Testis (tissue), 2 donors: ENCODE measurements at regions not wholly inside any gene's neighbourhood (a gene's known extent, or its start where the extent isn't known, plus 50 kb on each side); places are given as distances from the start of the nearest gene placed in this dataset.

Source experiments
- DNase-seq: peaks from one replicate; pipeline ENCODE4 v3.0.0-alpha.2; 2019
- H3K27ac ChIP-seq, 2 donors: fragments of 200-600 bp; sonication (generic); one replicate each; pipeline ENCODE4 v1.5.1; 2019
- H3K27me3 ChIP-seq: fragments of 200-600 bp; sonication (generic); one replicate; pipeline ENCODE4 v1.5.1; 2019
- H3K36me3 ChIP-seq: fragments of 200-600 bp; sonication (generic); one replicate; pipeline ENCODE4 v1.5.1; 2017; ENCODE audit warnings: low read depth; ENCODE audit errors: missing control alignments
- H3K4me1 ChIP-seq: fragments of 200-600 bp; sonication (generic); one replicate; pipeline ENCODE4 v1.5.1; 2019
- H3K4me3 ChIP-seq, 2 donors: fragments of 200-600 bp; sonication (generic); one replicate each; pipeline ENCODE4 v1.5.1; 2017 to 2019
- H3K9me3 ChIP-seq: fragments of 200-600 bp; sonication (generic); one replicate; pipeline ENCODE4 v1.5.1; 2017
- CTCF ChIP-seq, 3 experiments: fragments of 450-650 bp in 2 of 3; fragments of 200-600 bp in 1 of 3; sonication (generic) in 1 of 3; IDR thresholded peaks; one replicate each; pipeline ENCODE4 v1.5.1; 2016 to 2019; ENCODE audit warnings: antibody characterized with exemption in 3 of 3, mild to moderate bottlenecking in 2 of 3, moderate library complexity in 1 of 3
- POLR2A ChIP-seq: fragments of 450-650 bp; IDR thresholded peaks from one replicate; pipeline ENCODE4 v1.6.1; 2017; ENCODE audit warnings: antibody characterized with exemption, mild to moderate bottlenecking, moderate library complexity
- WGBS, 2 donors: methylation state at CpG; one replicate each; pipeline ENCODE4 v1.1.5; 2018; 5-methylcytosine and 5-hydroxymethylcytosine counted together
- intact Hi-C: fragments of 100-400 bp; cut with DNase I; formaldehyde crosslinking; loops from one replicate; pipeline ENCODE4 v1.15.1; 2023; ENCODE audit warnings: low total_unique reads

DNA sequence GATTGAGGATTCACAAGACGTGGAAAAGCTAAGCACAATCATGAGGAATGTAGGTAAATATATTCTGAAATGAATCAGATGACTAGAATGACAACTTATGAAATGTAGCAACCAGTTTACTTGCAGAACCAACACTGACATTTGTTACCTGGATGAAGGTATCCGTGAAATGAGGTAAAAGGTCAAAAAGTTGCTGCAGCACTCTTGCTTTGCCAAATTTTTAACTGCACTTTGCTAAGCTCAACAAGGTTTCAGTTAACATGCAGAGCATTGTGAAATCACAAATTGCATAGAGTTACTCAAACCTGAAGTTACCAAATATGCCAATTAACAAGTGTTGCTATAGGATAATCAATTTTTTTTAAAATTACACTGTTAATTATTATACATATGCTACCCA is 1280.1 kb downstream of the KCNT2 start:
- Histone ChIP-seq H3K9me3 (no peaks in the 10 kb centered on the region), H3K27me3 (no peaks in the 10 kb centered on the region), H3K27ac (no peak overlapping the region), H3K4me1 (no peaks in the 10 kb centered on the region), H3K36me3 (no peaks in the 10 kb centered on the region), H3K4me3 (no peak overlapping the region)
- intact Hi-C loops = no loop called here
- 47 to 58% methylated on average over 2 of the region's 2 CpGs for WGBS, 2 donors
- TF ChIP-seq POLR2A = no peak
- TF ChIP-seq CTCF (IDR thresholded peaks at IDR 0.05) = no peak
- DNase-seq = no peak

DNA sequence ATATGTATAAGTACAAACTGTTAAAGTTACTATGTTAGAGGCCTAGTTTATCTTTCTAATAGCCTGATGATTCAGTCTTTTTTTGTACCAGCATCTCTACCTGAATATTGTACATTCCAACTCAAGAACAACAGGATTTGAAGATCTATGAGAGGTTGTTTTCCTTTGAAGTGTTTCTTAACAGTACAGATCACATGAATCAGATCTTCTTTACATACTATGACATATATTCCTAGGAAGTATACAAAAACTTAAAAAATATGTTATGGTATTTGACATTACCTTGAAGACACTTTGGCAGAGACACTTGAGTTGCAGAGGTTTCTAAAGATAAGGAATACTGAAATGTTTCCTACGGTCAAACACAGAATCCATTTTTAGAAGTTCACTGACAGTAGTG is 1280.9 kb downstream of the KCNT2 start:
- no peak overlapping the region for H3K27ac ChIP-seq

GRCh38 chr1:195326325-195326724 is 1281.9 kb downstream of the KCNT2 start:
- no peak for TF ChIP-seq POLR2A
- no peak for TF ChIP-seq CTCF (IDR thresholded peaks at IDR 0.05)
- H3K4me3 ChIP-seq = no peak overlapping the region
- WGBS, 2 donors = 74 to 91% methylated on average over 1 of the region's 1 CpG
- H3K36me3 ChIP-seq = no peaks in the 10 kb centered on the region
- H3K27me3 ChIP-seq = no peaks in the 10 kb centered on the region
- intact Hi-C loops = no loop called here
- no peak for DNase-seq
- no peak overlapping the region for H3K27ac ChIP-seq
- no peaks in the 10 kb centered on the region for H3K9me3 ChIP-seq
- H3K4me1 ChIP-seq = no peaks in the 10 kb centered on the region

More for the DNA sequence above, 1280.9 kb downstream of the KCNT2 start:
- Histone ChIP-seq H3K27me3 (no peaks in the 10 kb centered on the region), H3K36me3 (no peaks in the 10 kb centered on the region), H3K4me3 (no peak overlapping the region), H3K4me1 (no peaks in the 10 kb centered on the region), H3K9me3 (no peaks in the 10 kb centered on the region)
- intact Hi-C loops = no loop called here
- 47 to 67% methylated on average over 1 of the region's 1 CpG for WGBS, 2 donors
- DNase-seq = no peak
- TF ChIP-seq POLR2A (no peak), CTCF (IDR thresholded peaks at IDR 0.05) (no peak)

GRCh38 chr1:195325181-195325580 is 1283.1 kb downstream of the KCNT2 start:
- no peaks in the 10 kb centered on the region for H3K27me3 ChIP-seq
- H3K27ac ChIP-seq = no peak overlapping the region
- DNase-seq = peak; percentile 15
- no peaks in the 10 kb centered on the region for H3K4me1 ChIP-seq
- intact Hi-C loops = no loop called here
- 69 to 73% methylated on average over 12 of the region's 12 CpGs for WGBS, 2 donors
- H3K4me3 ChIP-seq = peak overlapping the region in 1 of 2 donors; percentile 16
- TF ChIP-seq CTCF (IDR thresholded peaks at IDR 0.05) = no peak
- TF ChIP-seq POLR2A = no peak
- H3K9me3 ChIP-seq = no peaks in the 10 kb centered on the region
- H3K36me3 ChIP-seq = no peaks in the 10 kb centered on the region

DNA sequence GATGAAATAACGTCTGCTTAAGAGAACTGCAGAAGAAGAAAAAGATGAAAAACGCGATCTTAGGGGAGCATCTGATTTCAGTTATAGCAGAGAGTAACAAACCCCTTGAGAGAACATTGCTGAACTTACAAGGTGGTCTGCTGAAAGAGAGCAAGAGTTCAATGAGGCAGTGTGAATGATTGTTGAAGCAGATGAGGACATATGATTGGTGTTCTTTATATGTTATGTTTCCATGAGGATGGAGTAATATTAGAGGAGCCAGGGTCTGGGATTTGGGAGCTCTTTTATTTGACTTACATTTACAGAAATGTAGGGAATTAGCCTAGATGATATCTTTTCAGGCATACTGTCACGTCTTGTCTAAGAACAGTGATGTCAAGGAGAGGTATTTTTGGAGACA is 1302.0 kb downstream of the KCNT2 start:
- Histone ChIP-seq H3K27ac (no peak overlapping the region), H3K27me3 (no peaks in the 10 kb centered on the region), H3K36me3 (no peaks in the 10 kb centered on the region), H3K9me3 (no peaks in the 10 kb centered on the region), H3K4me1 (no peaks in the 10 kb centered on the region), H3K4me3 (no peak overlapping the region)
- WGBS, 2 donors = 61 to 79% methylated on average over 4 of the region's 4 CpGs
- TF ChIP-seq CTCF (IDR thresholded peaks at IDR 0.05) (no peak), POLR2A (no peak)
- DNase-seq = no peak
- intact Hi-C loops = no loop called here
